PC-9 (cell line): ENCODE measurements at regions not wholly inside any gene's neighbourhood (a gene's known extent, or its start where the extent isn't known, plus 50 kb on each side); places are given as distances from the start of the nearest gene placed in this dataset.

Experiments used
- EZH2 ChIP-seq: fragments of 200-600 bp; sonication (generic); IDR thresholded peaks from 2 replicates; pipeline ENCODE4 v1.8.0; 2017; ENCODE audit warnings: antibody characterized with exemption, low read depth
- TF ChIP-seq, protein P1 (sequence below): fragments of 200-600 bp; sonication (generic); conservative IDR thresholded peaks from 2 replicates; pipeline ENCODE4 v1.6.1; 2017; ENCODE audit warnings: mixed run types, antibody characterized with exemption, mild to moderate bottlenecking, moderate library complexity

DNA sequence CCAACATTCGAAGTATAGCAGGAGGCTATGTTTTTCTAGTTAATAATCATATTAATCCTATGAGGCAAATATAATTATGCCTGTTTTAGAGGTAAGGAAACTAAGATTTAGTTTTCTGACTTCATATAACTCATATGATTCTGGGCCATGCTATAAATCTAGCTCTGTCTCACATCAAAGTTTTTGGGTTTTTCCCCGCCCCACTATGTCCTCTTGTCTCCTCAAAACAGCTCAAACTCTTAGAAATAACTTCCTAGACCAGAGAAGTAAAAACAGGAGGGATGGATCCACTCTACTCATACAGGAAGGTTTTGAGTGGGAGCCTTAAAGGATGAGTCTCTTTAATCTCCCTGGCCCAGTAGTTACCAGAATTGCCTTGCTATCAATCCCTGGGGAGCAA is 256.4 kb upstream of the FGGY start:
- TF ChIP-seq, protein P1, sequence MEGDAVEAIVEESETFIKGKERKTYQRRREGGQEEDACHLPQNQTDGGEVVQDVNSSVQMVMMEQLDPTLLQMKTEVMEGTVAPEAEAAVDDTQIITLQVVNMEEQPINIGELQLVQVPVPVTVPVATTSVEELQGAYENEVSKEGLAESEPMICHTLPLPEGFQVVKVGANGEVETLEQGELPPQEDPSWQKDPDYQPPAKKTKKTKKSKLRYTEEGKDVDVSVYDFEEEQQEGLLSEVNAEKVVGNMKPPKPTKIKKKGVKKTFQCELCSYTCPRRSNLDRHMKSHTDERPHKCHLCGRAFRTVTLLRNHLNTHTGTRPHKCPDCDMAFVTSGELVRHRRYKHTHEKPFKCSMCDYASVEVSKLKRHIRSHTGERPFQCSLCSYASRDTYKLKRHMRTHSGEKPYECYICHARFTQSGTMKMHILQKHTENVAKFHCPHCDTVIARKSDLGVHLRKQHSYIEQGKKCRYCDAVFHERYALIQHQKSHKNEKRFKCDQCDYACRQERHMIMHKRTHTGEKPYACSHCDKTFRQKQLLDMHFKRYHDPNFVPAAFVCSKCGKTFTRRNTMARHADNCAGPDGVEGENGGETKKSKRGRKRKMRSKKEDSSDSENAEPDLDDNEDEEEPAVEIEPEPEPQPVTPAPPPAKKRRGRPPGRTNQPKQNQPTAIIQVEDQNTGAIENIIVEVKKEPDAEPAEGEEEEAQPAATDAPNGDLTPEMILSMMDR: no peak
- no peak for TF ChIP-seq EZH2
